OCI-M2 (cell line): ENCODE measurements at regions not wholly inside any gene's neighbourhood (a gene's known extent, or its start where the extent isn't known, plus 50 kb on each side); places are given as distances from the start of the nearest gene placed in this dataset.
"Not testable (repeated sequence)": the region's sequence is repeated elsewhere in the genome, so short reads cannot be mapped to it uniquely, and the experiment has no call there.

Experiments
- DNase-seq: peaks from one replicate; lab custom pipeline; 2025; ENCODE audit not compliant: unreplicated experiment; lab: John Stamatoyannopoulos, UW

DNA sequence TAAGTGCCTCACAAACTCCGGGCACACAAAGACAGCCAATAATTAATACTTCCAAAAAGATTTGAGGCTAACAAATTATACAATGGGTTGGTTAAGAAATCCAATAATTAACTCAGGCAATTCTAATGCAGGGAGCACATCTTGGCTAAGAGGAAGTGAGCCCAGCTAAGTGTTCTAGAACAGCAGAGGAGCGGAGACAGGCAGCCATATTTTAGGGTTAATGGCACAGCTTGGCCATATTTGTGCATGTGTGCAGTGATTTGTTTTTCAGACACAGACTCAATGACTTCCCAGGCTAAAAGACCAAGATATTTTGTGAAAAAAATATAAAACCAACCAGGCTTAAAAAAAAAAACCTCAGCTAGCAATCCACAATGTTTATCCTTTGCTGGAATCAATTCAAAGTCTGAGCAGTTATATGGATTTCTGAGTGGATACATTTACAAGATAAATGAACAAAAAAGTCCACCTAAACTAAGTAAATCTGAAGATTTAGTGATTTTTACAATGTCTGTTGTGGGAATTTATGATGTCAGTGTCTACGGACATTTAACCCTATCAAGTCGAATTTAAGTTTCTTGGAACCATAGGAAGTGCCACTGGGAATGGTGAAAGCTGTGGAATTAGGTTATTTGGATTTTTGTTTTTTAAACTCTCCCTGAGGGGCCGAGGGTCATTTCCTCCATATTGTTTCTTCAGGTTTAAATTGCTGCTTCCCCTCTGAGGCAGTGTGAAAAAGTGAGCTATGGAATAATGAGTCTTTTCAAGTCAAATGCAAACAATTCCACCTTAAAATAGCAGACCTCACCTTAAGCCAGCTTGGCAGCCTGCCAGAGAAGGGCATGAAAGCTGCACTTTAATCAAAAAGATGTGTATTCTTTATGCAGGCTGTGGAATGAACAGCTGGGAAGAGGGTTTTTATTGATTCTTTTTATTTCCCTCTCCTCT, 413.7 kb upstream of the TBL1XR1 start:
- no peak for DNase-seq

- no peak for DNase-seq
Measured at GRCh38 chr3:177611752-177612334, 414.6 kb upstream of the TBL1XR1 start.

DNA sequence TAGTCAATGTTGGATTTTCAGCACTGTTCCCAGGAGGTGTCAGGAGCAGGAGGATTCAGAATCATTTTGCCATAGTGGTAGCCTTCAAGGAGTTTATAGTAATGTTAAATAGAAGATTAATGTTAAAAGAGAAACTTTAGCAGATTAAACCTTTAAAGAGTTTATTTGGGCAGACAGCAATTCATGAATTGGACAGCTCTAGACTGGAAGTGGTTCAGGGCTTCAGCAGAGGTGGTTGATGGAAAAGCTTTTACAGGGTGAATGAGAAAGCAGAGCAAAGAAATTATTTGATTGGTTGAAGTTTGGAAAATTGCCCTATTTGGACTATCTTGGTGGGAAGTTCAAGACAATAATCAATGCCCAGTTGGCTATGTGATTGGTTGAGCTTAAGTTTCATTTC, 416.6 kb upstream of the TBL1XR1 start:
- DNase-seq, result no peak

DNA sequence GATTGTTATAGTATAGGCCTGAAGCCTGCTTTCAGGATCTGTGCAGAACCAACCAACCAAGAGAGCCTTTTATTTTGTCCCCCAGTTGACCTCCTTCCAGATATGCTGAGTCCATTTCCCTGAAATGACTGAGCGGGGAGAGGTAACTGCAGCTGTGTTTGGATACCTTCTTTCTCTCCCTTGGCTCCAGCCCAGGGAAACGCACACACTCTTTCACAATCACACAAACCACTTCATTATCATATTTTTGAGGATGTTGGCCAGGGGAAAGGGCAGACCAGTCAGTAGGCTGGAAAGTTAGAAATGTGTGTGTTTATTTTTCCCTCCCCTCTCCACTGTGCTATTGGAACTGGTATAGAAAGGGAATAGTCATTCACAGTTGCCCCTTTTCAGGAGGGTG, 417.7 kb upstream of the TBL1XR1 start:
- no peak for DNase-seq

- DNase-seq, result no peak
Measured at GRCh38 chr3:177618873-177619733, 421.8 kb upstream of the TBL1XR1 start.

DNA sequence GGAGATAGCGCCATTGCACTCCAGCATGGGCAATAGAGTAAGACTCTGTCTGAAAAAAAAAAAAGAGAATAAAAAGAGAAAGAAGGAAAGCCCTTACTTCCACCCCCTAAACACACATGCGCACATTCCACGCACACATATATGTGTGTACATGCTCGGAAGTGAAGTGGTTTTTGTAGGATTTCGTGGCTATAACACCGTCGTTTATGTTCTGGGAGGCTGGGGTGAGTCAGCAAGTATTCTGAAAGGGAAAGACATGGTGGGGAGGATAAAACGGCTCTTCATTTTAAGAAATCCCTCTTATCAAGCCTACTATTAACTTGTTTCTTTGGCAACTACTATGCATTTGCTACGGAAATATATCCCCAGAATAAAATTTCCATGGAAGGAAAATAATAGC, 422.8 kb upstream of the TBL1XR1 start:
- no peak for DNase-seq

- DNase-seq, result no peak
Measured at GRCh38 chr3:177622520-177622919, 425.2 kb upstream of the TBL1XR1 start.

GRCh38 chr3:177622982-177623617, 425.8 kb upstream of the TBL1XR1 start:
- no peak for DNase-seq

DNA sequence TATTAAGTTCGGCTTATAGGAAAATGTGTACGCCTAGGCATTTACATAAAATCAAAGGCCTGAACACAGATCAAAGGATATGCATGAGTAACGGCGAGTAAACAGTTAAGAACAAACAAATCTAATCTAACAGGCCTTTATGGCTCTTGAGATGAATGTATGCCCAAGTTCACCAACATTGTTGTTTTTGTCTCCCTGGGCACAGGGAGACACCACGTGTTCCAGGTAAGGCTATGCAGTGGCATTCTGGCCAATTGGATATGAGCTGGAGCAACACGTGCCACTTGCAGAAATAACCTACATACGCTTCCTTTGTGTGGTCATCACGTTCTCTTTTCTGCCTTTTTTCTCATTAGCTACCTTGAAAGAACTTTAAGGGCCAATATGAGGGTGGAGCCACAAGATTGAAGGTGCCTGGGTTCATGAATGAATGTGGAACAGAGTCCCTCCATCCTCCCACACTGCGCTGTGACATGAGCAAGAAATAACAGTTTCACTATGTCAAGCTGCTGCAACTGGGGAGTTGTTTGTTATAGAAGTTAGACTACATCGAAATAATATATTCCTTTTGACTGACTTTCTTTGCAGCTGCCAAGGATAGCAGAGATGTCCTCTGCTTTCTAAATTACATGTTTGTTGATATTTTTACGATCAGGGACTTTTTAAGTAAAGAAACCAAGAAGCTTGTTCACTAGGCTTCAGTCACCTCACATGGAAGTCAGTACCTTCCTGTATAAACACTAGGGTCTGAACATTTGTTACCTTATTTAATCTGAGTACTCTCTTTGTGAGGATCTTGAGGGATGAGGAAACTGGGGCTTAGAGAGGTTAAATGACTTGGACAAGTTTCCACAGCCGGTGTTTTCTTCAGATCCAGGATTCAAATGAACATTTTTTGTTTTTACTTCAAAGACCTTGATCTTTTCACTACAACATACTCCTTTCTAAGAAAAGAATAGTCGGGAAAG, 427.5 kb upstream of the TBL1XR1 start:
- DNase-seq, result no peak

- no peak for DNase-seq
Measured at GRCh38 chr3:177626045-177626444, 428.8 kb upstream of the TBL1XR1 start.

DNA sequence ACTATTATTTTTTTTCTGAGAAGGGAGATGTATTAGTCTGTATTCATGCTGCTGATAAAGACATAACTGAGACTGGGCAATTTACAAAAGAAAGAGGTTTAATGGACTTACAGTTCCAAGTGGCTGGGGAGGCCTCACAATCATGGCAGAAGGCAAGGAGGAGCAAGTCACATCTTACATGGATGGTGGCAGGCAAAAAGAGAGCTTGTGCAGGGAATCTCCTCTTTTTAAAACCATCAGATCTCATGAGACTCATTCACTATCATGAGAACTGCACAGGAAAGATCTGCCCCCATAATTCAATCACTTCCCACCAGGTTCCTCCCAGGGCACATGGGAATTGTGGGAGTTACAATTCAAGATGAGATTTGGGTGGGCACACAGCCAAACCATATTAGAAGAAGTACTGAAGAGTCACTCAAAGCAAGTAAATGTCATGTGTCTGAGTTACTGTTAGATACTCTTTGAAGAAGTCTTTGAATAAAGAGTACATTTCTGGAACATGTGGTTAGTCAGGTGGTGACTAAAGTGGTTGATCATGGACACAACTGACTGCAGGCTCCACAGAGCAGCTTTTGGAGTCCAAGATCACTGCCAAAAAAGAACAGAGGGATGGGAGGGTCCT, 430.9 kb upstream of the TBL1XR1 start:
- not testable (repeated sequence) for DNase-seq

- no peak for DNase-seq
Measured at GRCh38 chr3:177629276-177629675, 432.0 kb upstream of the TBL1XR1 start.

DNA sequence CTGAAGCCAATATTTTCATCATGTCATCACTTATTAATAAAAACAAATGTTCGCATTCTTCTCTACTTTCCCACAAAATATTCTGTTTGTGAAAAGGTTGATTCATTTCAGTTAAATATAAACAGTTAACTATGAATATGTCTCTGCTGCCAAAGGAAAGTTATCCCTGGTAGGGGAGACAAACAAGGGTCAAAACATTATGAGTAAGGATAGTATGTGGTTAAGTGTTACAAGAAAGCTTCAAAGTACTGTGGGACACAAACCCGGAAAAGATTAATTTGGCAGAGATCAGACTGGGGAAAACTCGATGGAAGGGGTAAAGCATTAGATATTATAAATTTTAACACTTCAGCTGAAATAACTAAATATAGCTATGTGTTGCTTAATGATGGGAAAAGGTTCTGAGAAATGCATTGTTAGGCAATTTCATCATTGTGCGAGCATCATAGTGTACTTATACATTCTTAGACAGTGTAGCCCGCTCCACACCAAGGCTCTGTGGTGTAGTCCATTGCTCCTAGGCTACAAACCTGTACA, 436.5 kb upstream of the TBL1XR1 start:
- no peak for DNase-seq

GRCh38 chr3:177635601-177636106, 438.4 kb upstream of the TBL1XR1 start:
- not testable (repeated sequence) for DNase-seq

GRCh38 chr3:177640319-177640965, 443.2 kb upstream of the TBL1XR1 start:
- DNase-seq, result no peak

- no peak for DNase-seq
Measured at GRCh38 chr3:177641206-177641605, 443.9 kb upstream of the TBL1XR1 start.

DNA sequence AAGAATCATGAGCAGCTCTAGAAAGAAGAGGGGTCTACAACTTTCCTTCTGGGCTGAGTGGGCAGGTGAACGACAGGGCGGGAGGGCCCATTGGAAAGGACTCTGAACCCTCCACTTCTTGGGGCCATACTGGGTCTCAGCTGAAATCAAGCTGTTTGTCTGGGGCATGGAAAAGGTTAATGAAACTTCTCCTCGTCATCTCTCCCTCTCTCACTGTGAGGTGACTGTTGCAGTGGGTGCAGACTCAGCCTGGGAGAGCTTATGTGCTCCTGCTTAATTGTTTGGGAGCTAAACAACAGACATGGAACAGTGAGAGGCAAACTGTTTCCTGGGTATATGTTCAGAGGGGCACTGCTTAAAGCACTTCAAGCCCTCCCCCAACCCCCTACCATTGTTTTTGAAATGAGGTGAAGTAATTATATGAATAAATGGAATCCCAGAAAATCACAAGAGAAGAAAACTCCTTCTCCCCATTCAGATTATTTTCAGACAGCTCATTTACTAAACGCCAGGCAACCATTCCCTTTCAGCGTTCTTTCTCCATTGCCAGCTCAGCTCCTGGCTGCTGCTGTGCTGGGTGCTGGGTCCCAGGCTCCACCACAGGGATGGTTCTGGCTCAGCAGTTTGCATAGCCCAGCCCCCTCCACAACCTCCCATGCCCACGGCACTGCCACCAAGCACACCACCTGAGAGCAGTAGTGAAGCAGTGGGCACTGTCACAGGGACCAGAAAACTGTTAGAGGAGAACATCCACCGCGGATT, 444.9 kb upstream of the TBL1XR1 start:
- DNase-seq, result no peak

- no peak for DNase-seq
Measured at GRCh38 chr3:177642804-177643125, 445.5 kb upstream of the TBL1XR1 start.
